ENCODE measurements at regions not wholly inside any gene's neighbourhood (a gene's known extent, or its start where the extent isn't known, plus 50 kb on each side); places are given as distances from the start of the nearest gene placed in this dataset.

- Histone ChIP-seq H3K4me1 (ENCODE audit: insufficient read depth, low read length) (no peaks in the 10 kb centered on the region), H3K9ac (ENCODE audit: low read depth, low read length) (no peak overlapping the region), H3K4me3 (ENCODE audit: low read length) (no peak overlapping the region), H3K9me3 (ENCODE audit: insufficient read depth, low read depth, low read length) (no peaks in the 10 kb centered on the region; the same call in 1 of the 2 replicates), H3K36me3 (ENCODE audit: insufficient read depth, low read length) (no peaks in the 10 kb centered on the region), H3K27me3 (ENCODE audit: insufficient read depth, low read length) (no peaks in the 10 kb centered on the region), H3K27ac (ENCODE audit: low read depth, low read length) (no peak overlapping the region)
- 89% methylated on average over 5 of the region's 5 CpGs for WGBS
These were observed 150.4 kb downstream of the MRPL14 start for GRCh38 chr6:43976706-43977403.

GRCh38 chr6:43974643-43975230 lies 152.5 kb downstream of the MRPL14 start:
- Histone ChIP-seq H3K4me3 (ENCODE audit: low read length) (no peak overlapping the region), H3K4me1 (ENCODE audit: insufficient read depth, low read length) (no peaks in the 10 kb centered on the region), H3K9ac (ENCODE audit: low read depth, low read length) (no peak overlapping the region), H3K36me3 (ENCODE audit: insufficient read depth, low read length) (no peaks in the 10 kb centered on the region), H3K9me3 (ENCODE audit: insufficient read depth, low read depth, low read length) (no peaks in the 10 kb centered on the region; the same call in 1 of the 2 replicates), H3K27me3 (ENCODE audit: insufficient read depth, low read length) (no peaks in the 10 kb centered on the region), H3K27ac (ENCODE audit: low read depth, low read length) (no peak overlapping the region)
- 85% methylated on average over 3 of the region's 3 CpGs for WGBS

- Histone ChIP-seq H3K27ac (ENCODE audit: low read depth, low read length) (no peak overlapping the region), H3K36me3 (ENCODE audit: insufficient read depth, low read length) (no peaks in the 10 kb centered on the region), H3K4me1 (ENCODE audit: insufficient read depth, low read length) (no peaks in the 10 kb centered on the region), H3K27me3 (ENCODE audit: insufficient read depth, low read length) (no peaks in the 10 kb centered on the region), H3K4me3 (ENCODE audit: low read length) (no peak overlapping the region), H3K9me3 (ENCODE audit: insufficient read depth, low read depth, low read length) (no peaks in the 10 kb centered on the region; the same call in 1 of the 2 replicates), H3K9ac (ENCODE audit: low read depth, low read length) (no peak overlapping the region)
- WGBS: 90% methylated on average over 4 of the region's 4 CpGs
These were observed 153.9 kb downstream of the MRPL14 start for GRCh38 chr6:43973357-43973756.

DNA sequence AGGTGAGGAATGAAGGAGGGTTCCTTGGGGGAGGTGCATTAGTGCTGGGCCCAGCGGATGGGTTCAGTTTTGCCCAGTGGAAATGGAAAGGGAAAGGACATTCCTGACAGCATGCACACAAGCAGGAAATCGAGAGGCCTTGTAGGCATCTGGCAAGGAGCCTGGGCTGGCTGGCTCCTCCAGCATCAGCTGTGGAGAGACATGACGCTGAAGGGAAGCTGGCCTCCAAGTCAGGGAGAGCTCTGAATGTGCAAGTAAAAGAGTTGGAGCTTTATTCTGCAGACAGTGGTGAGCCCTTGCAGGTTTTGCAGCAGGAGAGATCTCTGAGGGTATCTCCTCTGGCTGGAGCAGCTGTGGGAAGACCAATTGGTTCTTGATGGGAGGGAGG lies 154.3 kb downstream of the MRPL14 start:
- H3K27me3 ChIP-seq (ENCODE audit: insufficient read depth, low read length): no peaks in the 10 kb centered on the region
- no peak overlapping the region for H3K4me3 ChIP-seq (ENCODE audit: low read length)
- H3K4me1 ChIP-seq (ENCODE audit: insufficient read depth, low read length): no peaks in the 10 kb centered on the region
- H3K27ac ChIP-seq (ENCODE audit: low read depth, low read length): no peak overlapping the region
- no peaks in the 10 kb centered on the region for H3K36me3 ChIP-seq (ENCODE audit: insufficient read depth, low read length)
- H3K9ac ChIP-seq (ENCODE audit: low read depth, low read length): no peak overlapping the region
- 94% methylated on average over 3 of the region's 3 CpGs for WGBS
- H3K9me3 ChIP-seq (ENCODE audit: insufficient read depth, low read depth, low read length): no peaks in the 10 kb centered on the region; the same call in 1 of the 2 replicates

- Histone ChIP-seq H3K27ac (ENCODE audit: low read depth, low read length) (no peak overlapping the region), H3K4me1 (ENCODE audit: insufficient read depth, low read length) (no peaks in the 10 kb centered on the region), H3K9me3 (ENCODE audit: insufficient read depth, low read depth, low read length) (no peaks in the 10 kb centered on the region; the same call in 1 of the 2 replicates), H3K4me3 (ENCODE audit: low read length) (no peak overlapping the region), H3K9ac (ENCODE audit: low read depth, low read length) (no peak overlapping the region), H3K36me3 (ENCODE audit: insufficient read depth, low read length) (no peaks in the 10 kb centered on the region), H3K27me3 (ENCODE audit: insufficient read depth, low read length) (no peaks in the 10 kb centered on the region)
- WGBS: 77% methylated on average over 6 of the region's 6 CpGs
These were observed 154.9 kb downstream of the MRPL14 start for GRCh38 chr6:43972179-43972912.

GRCh38 chr6:43971776-43972126 lies 155.5 kb downstream of the MRPL14 start:
- Histone ChIP-seq H3K4me1 (ENCODE audit: insufficient read depth, low read length) (no peaks in the 10 kb centered on the region), H3K27ac (ENCODE audit: low read depth, low read length) (no peak overlapping the region), H3K9me3 (ENCODE audit: insufficient read depth, low read depth, low read length) (no peaks in the 10 kb centered on the region; the same call in 1 of the 2 replicates), H3K36me3 (ENCODE audit: insufficient read depth, low read length) (no peaks in the 10 kb centered on the region), H3K9ac (ENCODE audit: low read depth, low read length) (no peak overlapping the region), H3K4me3 (ENCODE audit: low read length) (no peak overlapping the region), H3K27me3 (ENCODE audit: insufficient read depth, low read length) (no peaks in the 10 kb centered on the region)
- WGBS: 74% methylated on average over 2 of the region's 2 CpGs

- no peaks in the 10 kb centered on the region; the same call in 1 of the 2 replicates for H3K9me3 ChIP-seq (ENCODE audit: insufficient read depth, low read depth, low read length)
- no peaks in the 10 kb centered on the region for H3K27me3 ChIP-seq (ENCODE audit: insufficient read depth, low read length)
- H3K36me3 ChIP-seq (ENCODE audit: insufficient read depth, low read length): no peaks in the 10 kb centered on the region
- H3K9ac ChIP-seq (ENCODE audit: low read depth, low read length): no peak overlapping the region
- H3K4me3 ChIP-seq (ENCODE audit: low read length): no peak overlapping the region
- no peak overlapping the region for H3K27ac ChIP-seq (ENCODE audit: low read depth, low read length)
- H3K4me1 ChIP-seq (ENCODE audit: insufficient read depth, low read length): no peaks in the 10 kb centered on the region
- 85% methylated on average over 8 of the region's 8 CpGs for WGBS
These were observed 156.1 kb downstream of the MRPL14 start for GRCh38 chr6:43970913-43971775.

- H3K4me3 ChIP-seq (ENCODE audit: low read length): no peak overlapping the region
- no peaks in the 10 kb centered on the region for H3K27me3 ChIP-seq (ENCODE audit: insufficient read depth, low read length)
- H3K27ac ChIP-seq (ENCODE audit: low read depth, low read length): no peak overlapping the region
- H3K4me1 ChIP-seq (ENCODE audit: insufficient read depth, low read length): 0 out of 2 replicates have a peak, but pooled peaks cover 1% of the 10 kb centered on the region
- H3K9ac ChIP-seq (ENCODE audit: low read depth, low read length): no peak overlapping the region
- no peaks in the 10 kb centered on the region for H3K9me3 ChIP-seq (ENCODE audit: insufficient read depth, low read depth, low read length)
- WGBS: 82% methylated on average over 3 of the region's 3 CpGs
- H3K36me3 ChIP-seq (ENCODE audit: insufficient read depth, low read length): no peaks in the 10 kb centered on the region
These were observed 157.0 kb downstream of the MRPL14 start for GRCh38 chr6:43970068-43970912.

DNA sequence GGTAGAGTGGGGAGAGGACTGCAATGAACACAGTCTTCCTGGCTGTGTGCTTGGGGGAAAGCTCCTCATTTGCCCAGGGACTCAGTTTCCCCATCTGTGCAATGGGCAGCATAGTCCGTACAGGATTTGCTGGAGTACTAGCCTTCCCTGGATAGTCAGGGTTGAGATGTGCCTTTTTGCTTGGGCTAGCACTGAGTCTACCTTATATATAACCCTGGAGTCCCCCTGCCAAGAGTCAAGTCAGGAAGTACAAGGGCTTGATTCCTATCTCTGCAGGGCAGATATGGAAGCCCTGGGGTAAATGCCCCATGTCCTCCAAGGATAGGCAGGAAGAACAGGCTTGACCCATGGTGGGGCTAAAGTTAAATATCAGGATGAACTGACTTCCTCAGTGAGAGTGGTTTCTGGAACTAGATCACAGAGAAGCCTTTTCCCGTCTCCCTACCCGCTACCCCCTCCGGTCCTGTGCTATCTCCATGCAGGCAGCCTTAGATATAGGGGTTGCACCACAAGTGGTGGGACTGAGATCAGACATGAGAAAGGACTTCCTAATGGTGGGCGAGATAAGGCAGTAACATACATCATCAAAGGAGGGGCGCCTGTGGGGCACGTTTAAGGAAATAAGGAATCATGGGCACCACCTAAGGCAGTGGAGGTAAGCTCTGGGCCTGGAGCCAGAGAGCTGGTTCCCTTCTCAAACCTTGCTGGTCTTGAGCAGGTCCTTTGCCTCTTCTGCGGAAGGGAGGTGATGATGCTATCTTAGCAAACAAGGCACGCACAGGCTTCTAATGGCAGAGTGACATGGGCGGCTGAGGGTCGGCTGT lies 157.9 kb downstream of the MRPL14 start:
- Histone ChIP-seq H3K36me3 (ENCODE audit: insufficient read depth, low read length) (no peaks in the 10 kb centered on the region), H3K27ac (ENCODE audit: low read depth, low read length) (no peak overlapping the region), H3K9me3 (ENCODE audit: insufficient read depth, low read depth, low read length) (no peaks in the 10 kb centered on the region), H3K27me3 (ENCODE audit: insufficient read depth, low read length) (no peaks in the 10 kb centered on the region), H3K4me3 (ENCODE audit: low read length) (no peak overlapping the region), H3K9ac (ENCODE audit: low read depth, low read length) (no peak overlapping the region), H3K4me1 (ENCODE audit: insufficient read depth, low read length) (0 out of 2 replicates have a peak, but pooled peaks cover 5% of the 10 kb centered on the region)
- 93% methylated on average over 10 of the region's 11 CpGs for WGBS
